Neural cell (in vitro differentiated cells): ENCODE measurements at regions not wholly inside any gene's neighbourhood (a gene's known extent, or its start where the extent isn't known, plus 50 kb on each side); places are given as distances from the start of the nearest gene placed in this dataset.

ENCODE experiments used
- H2AFZ ChIP-seq: fragments of 200-600, 300-800 bp; sonication (generic), shearing (Covaris generic); 2 replicates; pipeline ENCODE4 v1.6.0; 2014; ENCODE audit warnings: low read depth, mild to moderate bottlenecking, antibody characterized with exemption, low read length, moderate library complexity
- H3F3A ChIP-seq: fragments of 200-600 bp; shearing (Covaris generic); 2 replicates; pipeline ENCODE4 v1.6.1; 2016; ENCODE audit warnings: mild to moderate bottlenecking, moderate library complexity, mixed read lengths, antibody characterized with exemption, low read length; ENCODE audit not compliant: insufficient read depth, poor library complexity, severe bottlenecking
- H3K27ac ChIP-seq: fragments of 200-600, 300-800 bp; sonication (generic), shearing (Covaris generic); 2 replicates; pipeline ENCODE4 v1.5.1; 2014; ENCODE audit warnings: mild to moderate bottlenecking, low read length, moderate library complexity
- H3K27me3 ChIP-seq: fragments of 300-800, 200-600 bp; sonication (generic), shearing (Covaris generic); 2 replicates; pipeline ENCODE4 v1.6.0; 2014; ENCODE audit warnings: mild to moderate bottlenecking, low read depth, low read length, moderate library complexity; ENCODE audit not compliant: insufficient read depth
- H3K36me3 ChIP-seq: fragments of 300-800, 200-600 bp; sonication (generic), shearing (Covaris generic); 2 replicates; pipeline ENCODE4 v1.5.1; 2014; ENCODE audit warnings: mild to moderate bottlenecking, antibody characterized with exemption, low read length, moderate library complexity; ENCODE audit not compliant: insufficient read depth
- H3K4me2 ChIP-seq: fragments of 300-800, 200-600 bp; sonication (generic), shearing (Covaris generic); 2 replicates; pipeline ENCODE4 v1.6.0; 2014; ENCODE audit warnings: mild to moderate bottlenecking, low read length
- H3K4me3 ChIP-seq: fragments of 300-800, 200-600 bp; sonication (generic), shearing (Covaris generic); 2 replicates; pipeline ENCODE4 v1.5.1; 2014; ENCODE audit warnings: mild to moderate bottlenecking, low read length, moderate library complexity
- H3K79me2 ChIP-seq: fragments of 200-600 bp; shearing (Covaris generic); replicated peaks from 2 replicates; pipeline ENCODE4 v1.6.0; 2014; ENCODE audit warnings: mild to moderate bottlenecking, low read length, moderate library complexity; ENCODE audit not compliant: insufficient read depth
- H3K9ac ChIP-seq: fragments of 300-800, 200-600 bp; sonication (generic), shearing (Covaris generic); 2 replicates; pipeline ENCODE4 v1.6.1; 2016; ENCODE audit warnings: mild to moderate bottlenecking, low read length, mixed read lengths
- H3K9me2 ChIP-seq: fragments of 200-600 bp; shearing (Covaris generic); 2 replicates; pipeline ENCODE4 v1.6.1; 2016; ENCODE audit warnings: mild to moderate bottlenecking, low read length, mixed read lengths; ENCODE audit not compliant: insufficient read depth
- H3K9me3 ChIP-seq: fragments of 200-600, 300-800 bp; sonication (generic), shearing (Covaris generic); 2 replicates; pipeline ENCODE4 v1.6.1; 2016; ENCODE audit warnings: mild to moderate bottlenecking, mixed run types, low read length, moderate library complexity, mixed read lengths
- H4K20me1 ChIP-seq: fragments of 200-600 bp; shearing (Covaris generic); 2 replicates; pipeline ENCODE4 v1.6.1; 2016; ENCODE audit warnings: mild to moderate bottlenecking, mixed run types; ENCODE audit not compliant: insufficient read depth
- EP300 ChIP-seq: fragments of 450-650 bp; conservative IDR thresholded peaks from 2 replicates; pipeline ENCODE4 v1.6.1; 2014; ENCODE audit warnings: antibody characterized with exemption, mild to moderate bottlenecking, moderate library complexity; ENCODE audit not compliant: poor library complexity, severe bottlenecking
- EZH2 ChIP-seq: fragments of 200-600, 300-800 bp; shearing (Covaris generic), sonication (generic); IDR thresholded peaks from 2 replicates; pipeline ENCODE4 v1.6.1; 2014; ENCODE audit warnings: antibody characterized with exemption, low read length, borderline replicate concordance, mild to moderate bottlenecking; ENCODE audit not compliant: insufficient read depth, poor library complexity, severe bottlenecking
- MXI1 ChIP-seq: fragments of 450-650 bp; conservative IDR thresholded peaks from 2 replicates; pipeline ENCODE4 v1.6.1; 2014; ENCODE audit warnings: antibody characterized with exemption, mild to moderate bottlenecking; ENCODE audit not compliant: poor library complexity, severe bottlenecking
- POLR2AphosphoS5 ChIP-seq: IDR thresholded peaks from 2 replicates; pipeline ENCODE4 v1.6.1; 2012
- RAD21 ChIP-seq: fragments of 450-650 bp; conservative IDR thresholded peaks from 2 replicates; pipeline ENCODE4 v1.6.1; 2014; ENCODE audit warnings: antibody characterized with exemption, mild to moderate bottlenecking, moderate library complexity
- SMC3 ChIP-seq: fragments of 450-650 bp; conservative IDR thresholded peaks from 2 replicates; pipeline ENCODE4 v1.6.1; 2014; ENCODE audit warnings: antibody characterized with exemption, mild to moderate bottlenecking, moderate library complexity; ENCODE audit not compliant: poor library complexity
- TAF1 ChIP-seq: IDR thresholded peaks from 2 replicates; pipeline ENCODE4 v1.6.1; 2012; ENCODE audit warnings: low read depth
- TF ChIP-seq, protein P1 (sequence below): fragments of 450-650 bp; IDR thresholded peaks from 2 replicates; pipeline ENCODE4 v1.5.1; 2014; ENCODE audit warnings: antibody characterized with exemption, mild to moderate bottlenecking, moderate library complexity; ENCODE audit not compliant: poor library complexity, severe bottlenecking
- TF ChIP-seq, protein P2 (sequence below): IDR thresholded peaks from 2 replicates; pipeline ENCODE4 v1.6.1; 2012; ENCODE audit warnings: borderline replicate concordance

DNA sequence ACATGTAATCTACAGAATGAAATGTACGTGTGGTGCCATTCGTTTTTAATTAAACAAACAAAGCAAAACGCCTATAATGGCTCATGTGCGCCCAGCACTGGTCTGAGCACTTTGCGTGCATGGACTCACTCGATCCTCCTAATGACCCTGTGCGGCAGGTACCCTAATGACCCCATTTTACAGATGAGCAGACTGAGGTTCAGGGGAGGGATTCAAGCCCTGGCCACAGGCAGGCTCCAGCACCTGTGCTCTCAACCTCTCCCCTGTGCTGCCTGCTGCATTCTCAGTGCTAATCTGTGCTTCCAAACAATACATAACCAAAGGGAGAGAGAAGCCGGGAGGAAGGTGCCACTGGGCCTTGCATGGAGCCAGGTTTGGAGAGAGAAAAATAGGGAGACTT lies 124.2 kb upstream of the ZBTB40 start:
- Histone ChIP-seq H4K20me1 (no peaks in the 10 kb centered on the region), H2AFZ (no peak overlapping the region), H3F3A (no peaks in the 10 kb centered on the region), H3K9me3 (no peaks in the 10 kb centered on the region), H3K36me3 (no peaks in the 10 kb centered on the region), H3K4me2 (no peak overlapping the region), H3K9me2 (no peaks in the 10 kb centered on the region), H3K9ac (no peak overlapping the region), H3K4me3 (no peak overlapping the region), H3K79me2 (no peaks in the 10 kb centered on the region), H3K27ac (no peak overlapping the region), H3K27me3 (no peaks in the 10 kb centered on the region)
- TF ChIP-seq TAF1: no peak
- TF ChIP-seq, protein P1, sequence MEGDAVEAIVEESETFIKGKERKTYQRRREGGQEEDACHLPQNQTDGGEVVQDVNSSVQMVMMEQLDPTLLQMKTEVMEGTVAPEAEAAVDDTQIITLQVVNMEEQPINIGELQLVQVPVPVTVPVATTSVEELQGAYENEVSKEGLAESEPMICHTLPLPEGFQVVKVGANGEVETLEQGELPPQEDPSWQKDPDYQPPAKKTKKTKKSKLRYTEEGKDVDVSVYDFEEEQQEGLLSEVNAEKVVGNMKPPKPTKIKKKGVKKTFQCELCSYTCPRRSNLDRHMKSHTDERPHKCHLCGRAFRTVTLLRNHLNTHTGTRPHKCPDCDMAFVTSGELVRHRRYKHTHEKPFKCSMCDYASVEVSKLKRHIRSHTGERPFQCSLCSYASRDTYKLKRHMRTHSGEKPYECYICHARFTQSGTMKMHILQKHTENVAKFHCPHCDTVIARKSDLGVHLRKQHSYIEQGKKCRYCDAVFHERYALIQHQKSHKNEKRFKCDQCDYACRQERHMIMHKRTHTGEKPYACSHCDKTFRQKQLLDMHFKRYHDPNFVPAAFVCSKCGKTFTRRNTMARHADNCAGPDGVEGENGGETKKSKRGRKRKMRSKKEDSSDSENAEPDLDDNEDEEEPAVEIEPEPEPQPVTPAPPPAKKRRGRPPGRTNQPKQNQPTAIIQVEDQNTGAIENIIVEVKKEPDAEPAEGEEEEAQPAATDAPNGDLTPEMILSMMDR: no peak

DNA sequence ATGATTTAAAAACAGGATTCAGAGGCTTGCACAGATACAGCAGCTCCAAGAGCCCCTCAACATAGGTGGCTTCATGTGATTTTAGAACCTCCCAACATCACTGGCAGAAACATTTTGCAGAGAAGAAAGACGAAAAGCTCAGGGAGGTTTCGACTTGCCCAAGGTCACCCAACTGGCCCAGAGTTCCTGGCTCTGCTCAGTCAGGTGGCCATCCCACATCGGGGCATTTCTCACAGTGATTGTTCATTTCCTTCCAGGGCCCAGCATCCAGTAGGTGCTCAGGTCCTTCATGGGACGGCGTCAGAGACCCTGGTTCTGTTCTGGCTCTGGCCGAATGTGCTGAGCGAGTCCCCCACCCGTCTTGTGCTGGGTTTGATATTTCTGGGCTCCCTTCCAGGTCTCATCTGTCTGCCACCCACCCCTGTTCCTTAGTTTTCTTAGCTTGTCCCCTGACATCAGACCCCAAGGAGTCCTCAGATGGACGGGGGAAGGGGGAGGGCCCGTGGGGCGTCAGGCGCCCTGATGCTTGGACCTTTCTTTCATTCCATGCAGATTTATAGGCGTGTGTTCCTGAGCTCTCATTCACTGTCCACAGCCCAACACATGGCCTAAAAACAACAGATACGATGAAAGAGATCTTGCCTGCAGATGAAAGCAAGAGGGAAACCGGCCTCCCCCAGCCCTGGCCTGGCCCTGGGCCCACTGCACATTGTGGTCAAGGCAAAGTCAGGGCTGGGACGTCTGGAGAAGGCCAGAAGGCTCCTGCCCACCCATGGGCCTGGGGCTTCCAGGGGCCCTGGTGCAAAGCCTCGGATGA lies 123.1 kb upstream of the ZBTB40 start:
- Histone ChIP-seq H3K36me3 (no peaks in the 10 kb centered on the region), H2AFZ (no peak overlapping the region), H3K27ac (no peak overlapping the region), H4K20me1 (no peaks in the 10 kb centered on the region), H3K4me2 (no peak overlapping the region), H3K27me3 (no peaks in the 10 kb centered on the region), H3K9ac (no peak overlapping the region), H3F3A (no peaks in the 10 kb centered on the region), H3K79me2 (no peaks in the 10 kb centered on the region), H3K9me3 (no peaks in the 10 kb centered on the region), H3K9me2 (no peaks in the 10 kb centered on the region), H3K4me3 (no peak overlapping the region)
- no peak for TF ChIP-seq RAD21
- TF ChIP-seq SMC3: no peak
- no peak for TF ChIP-seq EZH2
- TF ChIP-seq TAF1: no peak
- no peak for TF ChIP-seq MXI1
- TF ChIP-seq, protein P1: no peak
- TF ChIP-seq POLR2AphosphoS5: no peak
- TF ChIP-seq, protein P2, sequence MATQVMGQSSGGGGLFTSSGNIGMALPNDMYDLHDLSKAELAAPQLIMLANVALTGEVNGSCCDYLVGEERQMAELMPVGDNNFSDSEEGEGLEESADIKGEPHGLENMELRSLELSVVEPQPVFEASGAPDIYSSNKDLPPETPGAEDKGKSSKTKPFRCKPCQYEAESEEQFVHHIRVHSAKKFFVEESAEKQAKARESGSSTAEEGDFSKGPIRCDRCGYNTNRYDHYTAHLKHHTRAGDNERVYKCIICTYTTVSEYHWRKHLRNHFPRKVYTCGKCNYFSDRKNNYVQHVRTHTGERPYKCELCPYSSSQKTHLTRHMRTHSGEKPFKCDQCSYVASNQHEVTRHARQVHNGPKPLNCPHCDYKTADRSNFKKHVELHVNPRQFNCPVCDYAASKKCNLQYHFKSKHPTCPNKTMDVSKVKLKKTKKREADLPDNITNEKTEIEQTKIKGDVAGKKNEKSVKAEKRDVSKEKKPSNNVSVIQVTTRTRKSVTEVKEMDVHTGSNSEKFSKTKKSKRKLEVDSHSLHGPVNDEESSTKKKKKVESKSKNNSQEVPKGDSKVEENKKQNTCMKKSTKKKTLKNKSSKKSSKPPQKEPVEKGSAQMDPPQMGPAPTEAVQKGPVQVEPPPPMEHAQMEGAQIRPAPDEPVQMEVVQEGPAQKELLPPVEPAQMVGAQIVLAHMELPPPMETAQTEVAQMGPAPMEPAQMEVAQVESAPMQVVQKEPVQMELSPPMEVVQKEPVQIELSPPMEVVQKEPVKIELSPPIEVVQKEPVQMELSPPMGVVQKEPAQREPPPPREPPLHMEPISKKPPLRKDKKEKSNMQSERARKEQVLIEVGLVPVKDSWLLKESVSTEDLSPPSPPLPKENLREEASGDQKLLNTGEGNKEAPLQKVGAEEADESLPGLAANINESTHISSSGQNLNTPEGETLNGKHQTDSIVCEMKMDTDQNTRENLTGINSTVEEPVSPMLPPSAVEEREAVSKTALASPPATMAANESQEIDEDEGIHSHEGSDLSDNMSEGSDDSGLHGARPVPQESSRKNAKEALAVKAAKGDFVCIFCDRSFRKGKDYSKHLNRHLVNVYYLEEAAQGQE: no peak
- no peak for TF ChIP-seq EP300
